ENCODE measurements at regions not wholly inside any gene's neighbourhood (a gene's known extent, or its start where the extent isn't known, plus 50 kb on each side); places are given as distances from the start of the nearest gene placed in this dataset.
"Not testable (repeated sequence)": the region's sequence is repeated elsewhere in the genome, so short reads cannot be mapped to it uniquely, and the experiment has no call there.

- intact Hi-C loops (cut with DNase I) = no loop called here
- no peak for TF ChIP-seq CTCF (IDR thresholded peaks at IDR 0.05)
These were observed 207.8 kb upstream of the PODXL start for GRCh38 chr7:131764143-131764775.

GRCh38 chr7:131762753-131763152 is 206.3 kb upstream of the PODXL start:
- TF ChIP-seq CTCF (IDR thresholded peaks at IDR 0.05) = no peak
- H3K27ac ChIP-seq = no peak overlapping the region
- no peaks in the 10 kb centered on the region for H3K9me3 ChIP-seq
- intact Hi-C loops (cut with DNase I) = no loop called here
- DNase-seq = no peak
- no peaks in the 10 kb centered on the region for H3K4me1 ChIP-seq
- H3K27me3 ChIP-seq = no peaks in the 10 kb centered on the region
- H3K9ac ChIP-seq (ENCODE audit: low read depth in 2 of 2, low read length in 2 of 2) = no peak overlapping the region
- H3K4me3 ChIP-seq = no peak overlapping the region
- no peaks in the 10 kb centered on the region for H3K36me3 ChIP-seq

More at GRCh38 chr7:131764143-131764775, 207.8 kb upstream of the PODXL start:
- H3K9me3 ChIP-seq = no peaks in the 10 kb centered on the region
- no peaks in the 10 kb centered on the region for H3K4me1 ChIP-seq
- no peak overlapping the region for H3K9ac ChIP-seq (ENCODE audit: low read depth in 2 of 2, low read length in 2 of 2)
- no peak overlapping the region for H3K27ac ChIP-seq
- H3K27me3 ChIP-seq = no peaks in the 10 kb centered on the region
- H3K4me3 ChIP-seq = no peak overlapping the region
- no peak for DNase-seq
- H3K36me3 ChIP-seq = no peaks in the 10 kb centered on the region

GRCh38 chr7:131755801-131756200 is 199.4 kb upstream of the PODXL start:
- not testable (repeated sequence) for H3K4me1 ChIP-seq

GRCh38 chr7:131753620-131754222 is 197.3 kb upstream of the PODXL start:
- intact Hi-C loops (cut with DNase I) = no loop called here
- Histone ChIP-seq H3K4me1 (no peaks in the 10 kb centered on the region), H3K9ac (ENCODE audit: low read depth in 2 of 2, low read length in 2 of 2) (no peak overlapping the region), H3K36me3 (no peaks in the 10 kb centered on the region), H3K27me3 (no peaks in the 10 kb centered on the region), H3K9me3 (no peaks in the 10 kb centered on the region), H3K27ac (no peak overlapping the region), H3K4me3 (no peak overlapping the region)
- no peak for TF ChIP-seq CTCF (IDR thresholded peaks at IDR 0.05)
- DNase-seq = no peak

More at GRCh38 chr7:131755801-131756200, 199.4 kb upstream of the PODXL start:
- H3K9me3 ChIP-seq; H3K9ac ChIP-seq (ENCODE audit: low read depth in 2 of 2, low read length in 2 of 2); H3K27me3 ChIP-seq; H3K36me3 ChIP-seq; H3K4me3 ChIP-seq; intact Hi-C loops (cut with DNase I); H3K27ac ChIP-seq; DNase-seq: not testable (repeated sequence)

GRCh38 chr7:131747658-131748232 is 191.3 kb upstream of the PODXL start:
- Histone ChIP-seq H3K27me3 (no peaks in the 10 kb centered on the region), H3K9me3 (no peaks in the 10 kb centered on the region), H3K4me3 (no peak overlapping the region), H3K27ac (no peak overlapping the region), H3K36me3 (no peaks in the 10 kb centered on the region), H3K4me1 (no peaks in the 10 kb centered on the region), H3K9ac (ENCODE audit: low read depth in 2 of 2, low read length in 2 of 2) (no peak overlapping the region)
- no peak for DNase-seq
- TF ChIP-seq CTCF (IDR thresholded peaks at IDR 0.05) = no peak
- intact Hi-C loops (cut with DNase I) = no loop called here
